ENCODE measurements at regions not wholly inside any gene's neighbourhood (a gene's known extent, or its start where the extent isn't known, plus 50 kb on each side); places are given as distances from the start of the nearest gene placed in this dataset.

GRCh38 chr6:115495184-115495583, 565.5 kb downstream of the FRK start:
- TF ChIP-seq EZH2 (IDR thresholded peaks at IDR 0.05): no peak
- TF ChIP-seq POLR2AphosphoS5 (IDR thresholded peaks at IDR 0.05; ENCODE audit: borderline replicate concordance, low read depth, low read length): no peak

Data from SK-N-MC (cell line).